ENCODE measurements at regions not wholly inside any gene's neighbourhood (a gene's known extent, or its start where the extent isn't known, plus 50 kb on each side); places are given as distances from the start of the nearest gene placed in this dataset.

DNA sequence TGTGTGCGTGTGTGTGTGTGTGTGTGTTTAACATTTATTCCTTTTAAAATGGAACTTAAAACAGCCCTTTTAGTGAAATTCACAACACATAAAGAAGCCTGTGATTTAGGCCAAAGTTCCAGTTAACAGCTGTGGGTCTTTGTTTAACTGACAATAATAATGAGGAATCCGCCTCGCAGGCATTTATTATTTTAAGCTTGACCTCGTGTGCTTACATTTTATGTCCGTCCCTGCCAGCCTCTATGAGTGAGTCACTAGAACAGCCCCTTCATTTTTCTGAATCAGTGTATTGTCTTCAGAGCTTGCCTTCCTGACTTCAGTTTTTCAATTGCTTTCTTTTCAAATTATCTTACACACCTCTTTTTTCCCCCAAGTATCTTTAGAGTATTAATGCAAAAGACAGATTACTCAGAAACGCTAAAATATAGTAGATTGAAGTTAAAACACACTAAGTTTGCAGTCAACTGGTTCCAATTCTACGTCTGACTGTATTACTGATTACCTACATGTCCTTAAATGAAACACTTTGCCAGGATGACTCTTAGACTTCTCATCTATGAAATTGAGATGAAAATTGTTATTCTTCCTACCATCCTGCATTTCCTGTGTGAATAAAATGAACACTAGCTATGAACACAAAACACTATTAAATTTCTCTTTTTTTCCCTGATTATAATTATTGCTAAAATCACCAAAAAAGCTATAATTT is 319.6 kb upstream of the HS3ST1 start:
- TF ChIP-seq, protein P1, sequence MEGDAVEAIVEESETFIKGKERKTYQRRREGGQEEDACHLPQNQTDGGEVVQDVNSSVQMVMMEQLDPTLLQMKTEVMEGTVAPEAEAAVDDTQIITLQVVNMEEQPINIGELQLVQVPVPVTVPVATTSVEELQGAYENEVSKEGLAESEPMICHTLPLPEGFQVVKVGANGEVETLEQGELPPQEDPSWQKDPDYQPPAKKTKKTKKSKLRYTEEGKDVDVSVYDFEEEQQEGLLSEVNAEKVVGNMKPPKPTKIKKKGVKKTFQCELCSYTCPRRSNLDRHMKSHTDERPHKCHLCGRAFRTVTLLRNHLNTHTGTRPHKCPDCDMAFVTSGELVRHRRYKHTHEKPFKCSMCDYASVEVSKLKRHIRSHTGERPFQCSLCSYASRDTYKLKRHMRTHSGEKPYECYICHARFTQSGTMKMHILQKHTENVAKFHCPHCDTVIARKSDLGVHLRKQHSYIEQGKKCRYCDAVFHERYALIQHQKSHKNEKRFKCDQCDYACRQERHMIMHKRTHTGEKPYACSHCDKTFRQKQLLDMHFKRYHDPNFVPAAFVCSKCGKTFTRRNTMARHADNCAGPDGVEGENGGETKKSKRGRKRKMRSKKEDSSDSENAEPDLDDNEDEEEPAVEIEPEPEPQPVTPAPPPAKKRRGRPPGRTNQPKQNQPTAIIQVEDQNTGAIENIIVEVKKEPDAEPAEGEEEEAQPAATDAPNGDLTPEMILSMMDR (IDR thresholded peaks at IDR 0.05) = no peak
- no peak for TF ChIP-seq POLR2AphosphoS5 (IDR thresholded peaks at IDR 0.05)
- no peak for TF ChIP-seq EP300 (IDR thresholded peaks at IDR 0.05)
